Osteocyte (in vitro differentiated cells): ENCODE measurements at regions not wholly inside any gene's neighbourhood (a gene's known extent, or its start where the extent isn't known, plus 50 kb on each side); places are given as distances from the start of the nearest gene placed in this dataset.

ENCODE experiments used
- DNase-seq: peaks from one replicate; pipeline ENCODE4 v3.0.0; 2021; ENCODE audit warnings: mixed read lengths; ENCODE audit not compliant: unreplicated experiment; ENCODE audit errors: extremely low spot score
- H3K27ac Mint-ChIP-seq: one replicate; pipeline ENCODE4 v1.8.0; 2021; ENCODE audit warnings: mild to moderate bottlenecking, mixed read lengths; ENCODE audit not compliant: unreplicated experiment
- H3K27me3 Mint-ChIP-seq: one replicate; pipeline ENCODE4 v1.8.0; 2021; ENCODE audit warnings: mixed read lengths; ENCODE audit not compliant: unreplicated experiment
- H3K36me3 Mint-ChIP-seq: one replicate; pipeline ENCODE4 v1.8.0; 2021; ENCODE audit warnings: mixed read lengths; ENCODE audit not compliant: unreplicated experiment
- H3K4me1 Mint-ChIP-seq: one replicate; pipeline ENCODE4 v1.8.0; 2021; ENCODE audit warnings: mixed read lengths; ENCODE audit not compliant: unreplicated experiment
- H3K4me3 Mint-ChIP-seq: one replicate; pipeline ENCODE4 v1.8.0; 2021; ENCODE audit warnings: mild to moderate bottlenecking, moderate library complexity, mixed read lengths; ENCODE audit not compliant: unreplicated experiment
- H3K9me3 Mint-ChIP-seq: one replicate; pipeline ENCODE4 v1.8.0; 2021; ENCODE audit warnings: mixed read lengths; ENCODE audit not compliant: unreplicated experiment
- CTCF ChIP-seq: fragments of 200-600 bp; sonication (generic); IDR thresholded peaks from 2 replicates; pipeline ENCODE4 v1.5.0; 2021; ENCODE audit warnings: antibody characterized with exemption, mild to moderate bottlenecking, moderate library complexity

- H3K4me3 Mint-ChIP-seq, result no peak overlapping the region
- H3K4me1 Mint-ChIP-seq, result no peaks in the 10 kb centered on the region
- H3K27me3 Mint-ChIP-seq, result peaks cover 5% of the 10 kb centered on the region
- no peak for DNase-seq
- no peak for TF ChIP-seq CTCF
- no peaks in the 10 kb centered on the region for H3K36me3 Mint-ChIP-seq
- no peaks in the 10 kb centered on the region for H3K9me3 Mint-ChIP-seq
- H3K27ac Mint-ChIP-seq, result no peak overlapping the region
These were observed 574.7 kb upstream of the PLXNA2 start for GRCh38 chr1:208818770-208819445.

- H3K36me3 Mint-ChIP-seq, result no peaks in the 10 kb centered on the region
- TF ChIP-seq CTCF, result no peak
- peaks cover 5% of the 10 kb centered on the region for H3K27me3 Mint-ChIP-seq
- DNase-seq, result no peak
- H3K9me3 Mint-ChIP-seq, result no peaks in the 10 kb centered on the region
- H3K4me3 Mint-ChIP-seq, result no peak overlapping the region
- no peak overlapping the region for H3K27ac Mint-ChIP-seq
- no peaks in the 10 kb centered on the region for H3K4me1 Mint-ChIP-seq
These were observed 576.5 kb upstream of the PLXNA2 start for GRCh38 chr1:208820580-208821212.

GRCh38 chr1:208821939-208822338, 577.8 kb upstream of the PLXNA2 start:
- Mint-ChIP-seq H3K4me1 (no peaks in the 10 kb centered on the region), H3K4me3 (no peak overlapping the region), H3K27ac (no peak overlapping the region), H3K27me3 (peaks cover 5% of the 10 kb centered on the region), H3K36me3 (no peaks in the 10 kb centered on the region), H3K9me3 (no peaks in the 10 kb centered on the region)
- no peak for DNase-seq
- no peak for TF ChIP-seq CTCF

GRCh38 chr1:208825300-208825699, 581.1 kb upstream of the PLXNA2 start:
- DNase-seq, result no peak
- TF ChIP-seq CTCF, result no peak
- no peaks in the 10 kb centered on the region for H3K36me3 Mint-ChIP-seq
- H3K4me1 Mint-ChIP-seq, result peaks cover 2% of the 10 kb centered on the region
- no peaks in the 10 kb centered on the region for H3K9me3 Mint-ChIP-seq
- H3K4me3 Mint-ChIP-seq, result no peak overlapping the region
- H3K27me3 Mint-ChIP-seq, result no peaks in the 10 kb centered on the region
- no peak overlapping the region for H3K27ac Mint-ChIP-seq

GRCh38 chr1:208829595-208829994, 585.4 kb upstream of the PLXNA2 start:
- Mint-ChIP-seq H3K27me3 (no peaks in the 10 kb centered on the region), H3K4me1 (peaks cover 11% of the 10 kb centered on the region), H3K36me3 (no peaks in the 10 kb centered on the region), H3K4me3 (no peak overlapping the region), H3K9me3 (no peaks in the 10 kb centered on the region), H3K27ac (no peak overlapping the region)
- no peak for DNase-seq
- no peak for TF ChIP-seq CTCF
